Parathyroid adenoma (tissue), 2 donors: ENCODE measurements at regions not wholly inside any gene's neighbourhood (a gene's known extent, or its start where the extent isn't known, plus 50 kb on each side); places are given as distances from the start of the nearest gene placed in this dataset.

Experiments used
- H2AFZ ChIP-seq: fragments of 300-600 bp; sonication (generic); one replicate; pipeline ENCODE4 v1.7.0; 2017; ENCODE audit warnings: antibody characterized with exemption, mild to moderate bottlenecking
- H3K27ac ChIP-seq: fragments of 300-600 bp; sonication (generic); one replicate; pipeline ENCODE4 v1.7.0; 2017
- H3K27me3 ChIP-seq: fragments of 300-600 bp; sonication (generic); one replicate; pipeline ENCODE4 v1.7.0; 2017; ENCODE audit warnings: low read length; ENCODE audit not compliant: control insufficient read depth, insufficient read depth
- H3K36me3 ChIP-seq: fragments of 300-600 bp; sonication (generic); one replicate; pipeline ENCODE4 v1.7.0; 2017; ENCODE audit warnings: low read length; ENCODE audit not compliant: control insufficient read depth, insufficient read depth
- H3K4me1 ChIP-seq: fragments of 300-600 bp; sonication (generic); one replicate; pipeline ENCODE4 v1.7.0; 2017; ENCODE audit warnings: control low read depth
- H3K4me2 ChIP-seq: fragments of 300-600 bp; sonication (generic); one replicate; pipeline ENCODE4 v1.7.0; 2017; ENCODE audit warnings: low read length
- H3K4me3 ChIP-seq: fragments of 300-600 bp; sonication (generic); one replicate; pipeline ENCODE4 v1.7.0; 2017; ENCODE audit warnings: low read depth, low read length
- H3K79me2 ChIP-seq: fragments of 300-600 bp; sonication (generic); one replicate; pipeline ENCODE4 v1.7.0; 2017; ENCODE audit warnings: control low read depth
- H3K9ac ChIP-seq: fragments of 300-600 bp; sonication (generic); one replicate; pipeline ENCODE4 v1.7.0; 2017; ENCODE audit warnings: mild to moderate bottlenecking
- H3K9me3 ChIP-seq: fragments of 300-600 bp; sonication (generic); one replicate; pipeline ENCODE4 v1.7.0; 2017; ENCODE audit warnings: low read length; ENCODE audit not compliant: control insufficient read depth
- CTCF ChIP-seq: fragments of 300-600 bp; sonication (generic); IDR thresholded peaks from one replicate; pipeline ENCODE4 v1.7.0; 2017; ENCODE audit warnings: antibody characterized with exemption, mild to moderate bottlenecking
- donor health status: primary hyperparathyroidism.

GRCh38 chr4:177574446-177574845, 132.2 kb upstream of the AGA start:
- Histone ChIP-seq H3K4me3 (no peak overlapping the region), H3K27ac (no peak overlapping the region)

DNA sequence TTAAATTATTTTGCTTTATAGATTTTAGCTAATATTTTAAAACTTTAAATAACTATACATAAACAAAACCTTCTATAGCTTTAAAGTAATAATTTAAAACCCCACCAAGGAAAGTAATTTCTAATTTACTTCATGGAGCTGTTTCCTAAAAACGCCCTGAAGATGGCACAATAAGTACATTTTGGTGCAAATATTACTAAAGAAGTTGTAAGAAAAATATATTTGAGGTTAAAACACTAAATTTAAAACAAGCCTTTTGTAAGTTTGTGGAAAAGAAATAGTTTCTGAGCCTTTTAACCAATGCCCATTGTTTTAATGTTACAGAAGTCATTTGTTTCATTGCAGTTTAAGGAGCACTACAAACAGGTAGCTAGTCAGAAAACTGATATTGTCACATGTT, 137.4 kb upstream of the AGA start:
- H3K4me2 ChIP-seq, result no peak overlapping the region
- no peaks in the 10 kb centered on the region for H3K36me3 ChIP-seq
- H3K4me1 ChIP-seq, result no peaks in the 10 kb centered on the region
- no peak overlapping the region for H3K9ac ChIP-seq
- H3K4me3 ChIP-seq, result no peak overlapping the region
- no peak for TF ChIP-seq CTCF
- no peak overlapping the region for H2AFZ ChIP-seq
- no peaks in the 10 kb centered on the region for H3K9me3 ChIP-seq
- no peaks in the 10 kb centered on the region for H3K79me2 ChIP-seq
- H3K27ac ChIP-seq, result no peak overlapping the region
- no peaks in the 10 kb centered on the region for H3K27me3 ChIP-seq

More at GRCh38 chr4:177574446-177574845, 132.2 kb upstream of the AGA start:
- Histone ChIP-seq H3K36me3 (no peaks in the 10 kb centered on the region), H3K4me1 (no peaks in the 10 kb centered on the region), H2AFZ (no peak overlapping the region), H3K4me2 (no peak overlapping the region), H3K79me2 (no peaks in the 10 kb centered on the region), H3K27me3 (no peaks in the 10 kb centered on the region), H3K9me3 (no peaks in the 10 kb centered on the region), H3K9ac (no peak overlapping the region)
- TF ChIP-seq CTCF, result no peak

DNA sequence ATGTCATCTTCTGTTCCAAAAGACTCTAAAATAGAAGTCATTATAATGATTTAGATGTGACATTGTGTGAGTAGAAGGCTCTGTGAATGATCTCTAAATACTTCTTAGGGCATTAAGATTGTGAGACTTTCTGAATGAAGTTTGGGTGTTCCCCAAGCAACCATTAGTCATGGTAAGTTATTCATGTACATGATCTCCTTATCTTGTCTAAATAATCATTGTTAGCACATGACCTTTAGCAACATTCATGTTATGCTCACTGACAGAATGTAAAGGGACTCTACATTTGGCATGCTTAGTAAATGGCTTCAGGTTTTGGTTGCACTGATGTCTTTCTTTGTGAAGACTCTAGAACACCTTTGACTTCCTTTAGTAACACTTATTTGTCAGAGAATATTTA, 140.8 kb upstream of the AGA start:
- no peak overlapping the region for H3K4me3 ChIP-seq
- H3K79me2 ChIP-seq, result no peaks in the 10 kb centered on the region
- H2AFZ ChIP-seq, result no peak overlapping the region
- H3K9me3 ChIP-seq, result no peaks in the 10 kb centered on the region
- no peak overlapping the region for H3K27ac ChIP-seq
- no peak for TF ChIP-seq CTCF
- no peaks in the 10 kb centered on the region for H3K36me3 ChIP-seq
- no peaks in the 10 kb centered on the region for H3K4me1 ChIP-seq
- H3K9ac ChIP-seq, result no peak overlapping the region
- no peaks in the 10 kb centered on the region for H3K27me3 ChIP-seq
- no peak overlapping the region for H3K4me2 ChIP-seq

DNA sequence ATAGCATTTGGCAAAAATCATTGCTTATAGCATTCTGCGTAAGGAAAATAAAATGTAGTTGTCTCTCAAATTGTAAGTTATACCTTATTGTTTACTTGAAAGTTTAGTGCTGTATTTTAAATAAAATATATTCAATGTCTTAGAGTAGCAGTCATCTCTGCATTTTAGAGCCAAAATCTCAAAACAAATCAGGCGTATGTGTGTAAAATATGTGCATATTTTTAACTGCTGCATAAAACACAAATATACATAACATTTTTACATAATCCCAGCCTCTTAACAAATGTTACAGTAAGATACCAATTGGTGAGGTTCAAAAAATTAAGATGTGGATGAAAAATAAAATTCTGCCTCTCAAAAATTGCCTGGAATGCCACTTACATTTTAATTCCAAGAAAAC, 145.8 kb upstream of the AGA start:
- no peak overlapping the region for H2AFZ ChIP-seq
- no peaks in the 10 kb centered on the region for H3K79me2 ChIP-seq
- H3K27ac ChIP-seq, result no peak overlapping the region
- no peak overlapping the region for H3K4me3 ChIP-seq
- no peaks in the 10 kb centered on the region for H3K9me3 ChIP-seq
- H3K27me3 ChIP-seq, result no peaks in the 10 kb centered on the region
- no peak overlapping the region for H3K4me2 ChIP-seq
- no peak overlapping the region for H3K9ac ChIP-seq
- H3K36me3 ChIP-seq, result no peaks in the 10 kb centered on the region
- no peak for TF ChIP-seq CTCF
- H3K4me1 ChIP-seq, result no peaks in the 10 kb centered on the region

GRCh38 chr4:177595386-177595785, 153.1 kb upstream of the AGA start:
- H3K4me1 ChIP-seq, result no peaks in the 10 kb centered on the region
- H3K79me2 ChIP-seq, result no peaks in the 10 kb centered on the region
- no peaks in the 10 kb centered on the region for H3K9me3 ChIP-seq
- no peak overlapping the region for H3K27ac ChIP-seq
- no peak overlapping the region for H3K4me3 ChIP-seq
- no peak overlapping the region for H2AFZ ChIP-seq
- no peak overlapping the region for H3K4me2 ChIP-seq
- TF ChIP-seq CTCF, result no peak
- H3K36me3 ChIP-seq, result no peaks in the 10 kb centered on the region
- no peaks in the 10 kb centered on the region for H3K27me3 ChIP-seq
- no peak overlapping the region for H3K9ac ChIP-seq
